Liver (tissue), 8 donors: ENCODE measurements at regions not wholly inside any gene's neighbourhood (a gene's known extent, or its start where the extent isn't known, plus 50 kb on each side); places are given as distances from the start of the nearest gene placed in this dataset.

Experiments used
- DNase-seq: peaks from one replicate; pipeline ENCODE4 v3.0.0-alpha.2; 2017; ENCODE audit warnings: low spot score
- H3K27ac ChIP-seq, 2 donors: one replicate each; pipeline ENCODE4 v1.7.0; 2013; ENCODE audit warnings: inconsistent platforms in 2 of 2, low read length in 2 of 2, control low read depth in 1 of 2, low read depth in 1 of 2, mild to moderate bottlenecking in 1 of 2
- H3K27me3 ChIP-seq, 4 donors: one replicate each; pipeline versions ENCODE4 v1.6.1 to v1.7.0; 2013; ENCODE audit warnings: low read length in 3 of 4, inconsistent platforms in 1 of 4, mild to moderate bottlenecking in 1 of 4, moderate library complexity in 1 of 4; ENCODE audit not compliant: control insufficient read depth in 4 of 4, insufficient read depth in 4 of 4
- H3K36me3 ChIP-seq, 4 donors: one replicate each; pipeline versions ENCODE4 v1.6.1 to v1.7.0; 2013; ENCODE audit warnings: low read length in 3 of 4, mild to moderate bottlenecking in 3 of 4, low read depth in 1 of 4, moderate library complexity in 1 of 4; ENCODE audit not compliant: control insufficient read depth in 4 of 4, insufficient read depth in 3 of 4
- H3K4me1 ChIP-seq, 4 donors: one replicate each; pipeline versions ENCODE4 v1.6.1 to v1.7.0; 2013; ENCODE audit warnings: low read length in 3 of 4, mild to moderate bottlenecking in 3 of 4, moderate library complexity in 1 of 4; ENCODE audit not compliant: control insufficient read depth in 4 of 4, insufficient read depth in 4 of 4
- H3K4me3 ChIP-seq, 3 donors: one replicate each; pipeline versions ENCODE4 v1.6.1 to v1.7.0; 2013; ENCODE audit warnings: low read length in 3 of 3, control low read depth in 1 of 3, low read depth in 1 of 3, mild to moderate bottlenecking in 1 of 3
- H3K9ac ChIP-seq, 2 donors: one replicate each; pipeline ENCODE4 v1.7.0; 2013; ENCODE audit warnings: low read length in 2 of 2, mild to moderate bottlenecking in 2 of 2, moderate library complexity in 2 of 2, control low read depth in 1 of 2, low read depth in 1 of 2
- H3K9me3 ChIP-seq, 4 donors: one replicate each; pipeline versions ENCODE4 v1.6.1 to v1.7.0; 2013; ENCODE audit warnings: low read length in 3 of 4; ENCODE audit not compliant: control insufficient read depth in 4 of 4
- ATF3 ChIP-seq: IDR thresholded peaks from 2 replicates; pipeline ENCODE4 v1.6.1; 2016; ENCODE audit warnings: antibody characterized with exemption
- EGR1 ChIP-seq, 2 donors: IDR thresholded peaks; 2 replicates each; pipeline ENCODE4 v1.6.1; 2016 to 2018; ENCODE audit warnings: antibody characterized with exemption in 2 of 2, low read depth in 2 of 2
- FOXA1 ChIP-seq: IDR thresholded peaks from 2 replicates; pipeline ENCODE4 v1.6.1; 2016; ENCODE audit warnings: antibody characterized with exemption
- FOXA2 ChIP-seq: IDR thresholded peaks from 2 replicates; pipeline ENCODE4 v1.6.1; 2016; ENCODE audit warnings: antibody characterized with exemption
- HNF4A ChIP-seq, 2 donors: conservative IDR thresholded peaks; 2 replicates each; pipeline ENCODE4 v1.6.1; 2016; ENCODE audit warnings: antibody characterized with exemption in 2 of 2, mild to moderate bottlenecking in 2 of 2
- HNF4G ChIP-seq: IDR thresholded peaks from 2 replicates; pipeline ENCODE4 v1.6.1; 2016; ENCODE audit warnings: antibody characterized with exemption
- JUND ChIP-seq, 2 donors: IDR thresholded peaks; 2 replicates each; pipeline ENCODE4 v1.6.1; 2016; ENCODE audit warnings: antibody characterized with exemption in 2 of 2
- MAX ChIP-seq: IDR thresholded peaks from 2 replicates; pipeline ENCODE4 v1.6.1; 2016; ENCODE audit warnings: antibody characterized with exemption
- NR2F2 ChIP-seq: IDR thresholded peaks from 2 replicates; pipeline ENCODE4 v1.6.1; 2016; ENCODE audit warnings: antibody characterized with exemption
- RAD21 ChIP-seq, 2 donors: IDR thresholded peaks; 2 replicates each; pipeline ENCODE4 v1.6.1; 2016; ENCODE audit warnings: antibody characterized with exemption in 2 of 2, mild to moderate bottlenecking in 2 of 2
- RXRA ChIP-seq, 2 donors: IDR thresholded peaks; 2 replicates each; pipeline ENCODE4 v1.6.1; 2017 to 2018; ENCODE audit warnings: antibody characterized with exemption in 2 of 2, mild to moderate bottlenecking in 1 of 2
- SP1 ChIP-seq: IDR thresholded peaks from 2 replicates; pipeline ENCODE4 v1.6.1; 2018; ENCODE audit warnings: antibody characterized with exemption, mild to moderate bottlenecking
- TAF1 ChIP-seq: conservative IDR thresholded peaks from 2 replicates; pipeline ENCODE4 v1.6.1; 2016; ENCODE audit warnings: antibody characterized with exemption, mild to moderate bottlenecking
- YY1 ChIP-seq: IDR thresholded peaks from 2 replicates; pipeline ENCODE4 v1.6.1; 2016; ENCODE audit warnings: antibody characterized with exemption, mild to moderate bottlenecking
- ZBTB33 ChIP-seq: IDR thresholded peaks from 2 replicates; pipeline ENCODE4 v1.6.1; 2016; ENCODE audit warnings: antibody characterized with exemption
- WGBS: extraction: QIAGEN DNeasy Blood & Tissue Kit; methylation state at CpG from one replicate; pipeline ENCODE4 v1.1.7; 2013; 5-methylcytosine and 5-hydroxymethylcytosine counted together
- TF ChIP-seq, protein P1 (sequence below): IDR thresholded peaks from 2 replicates; pipeline ENCODE4 v1.6.1; 2016; ENCODE audit warnings: antibody characterized with exemption, mild to moderate bottlenecking
- TF ChIP-seq, protein P2 (sequence below): fragments of 150-350 bp; IDR thresholded peaks from 2 replicates; pipeline ENCODE4 v1.5.1; 2017; ENCODE audit warnings: improper control_type of control experiment, low read depth, low read length; ENCODE audit not compliant: missing input control
- donor health status: healthy.
- donor health status: healthy.
- donor health status: healthy.
- donor health status: healthy.
- donor health status: healthy.

GRCh38 chr17:12599186-12599920 is 66.3 kb upstream of the MYOCD start:
- H3K36me3 ChIP-seq, result no peaks in the 10 kb centered on the region
- no peak overlapping the region for H3K27ac ChIP-seq
- no peak for TF ChIP-seq EGR1 (IDR thresholded peaks at IDR 0.05; ENCODE audit: low read depth in 2 of 2)
- no peak for TF ChIP-seq NR2F2
- TF ChIP-seq FOXA1, result no peak
- no peak for TF ChIP-seq ATF3
- TF ChIP-seq RXRA (IDR thresholded peaks at IDR 0.05), result no peak
- TF ChIP-seq RAD21 (IDR thresholded peaks at IDR 0.05), result no peak
- no peak for TF ChIP-seq JUND (IDR thresholded peaks at IDR 0.05)
- TF ChIP-seq SP1, result no peak
- TF ChIP-seq HNF4A (conservative IDR thresholded peaks at IDR 0.05), result no peak
- no peak for TF ChIP-seq MAX
- TF ChIP-seq YY1, result no peak
- no peak for TF ChIP-seq FOXA2
- no peak for TF ChIP-seq TAF1
- H3K27me3 ChIP-seq, result no peaks in the 10 kb centered on the region
- no peak overlapping the region for H3K4me3 ChIP-seq
- H3K9me3 ChIP-seq, result no peaks in the 10 kb centered on the region
- no peaks in the 10 kb centered on the region for H3K4me1 ChIP-seq
- WGBS, result 46% methylated on average over 3 of the region's 3 CpGs
- H3K9ac ChIP-seq, result no peak overlapping the region
- DNase-seq, result no peak

- WGBS, result 48% methylated on average over 2 of the region's 2 CpGs
Observed at GRCh38 chr17:12600349-12600748, 65.3 kb upstream of the MYOCD start.

More at GRCh38 chr17:12600349-12600748, 65.3 kb upstream of the MYOCD start:
- H3K27ac ChIP-seq, result no peak overlapping the region
- no peaks in the 10 kb centered on the region for H3K36me3 ChIP-seq
- H3K9ac ChIP-seq, result no peak overlapping the region
- H3K27me3 ChIP-seq, result no peaks in the 10 kb centered on the region
- TF ChIP-seq RXRA (IDR thresholded peaks at IDR 0.05) (no peak), TAF1 (no peak), HNF4A (conservative IDR thresholded peaks at IDR 0.05) (no peak), ZBTB33 (no peak), NR2F2 (no peak), HNF4G (no peak), JUND (IDR thresholded peaks at IDR 0.05) (no peak)
- TF ChIP-seq, protein P1, sequence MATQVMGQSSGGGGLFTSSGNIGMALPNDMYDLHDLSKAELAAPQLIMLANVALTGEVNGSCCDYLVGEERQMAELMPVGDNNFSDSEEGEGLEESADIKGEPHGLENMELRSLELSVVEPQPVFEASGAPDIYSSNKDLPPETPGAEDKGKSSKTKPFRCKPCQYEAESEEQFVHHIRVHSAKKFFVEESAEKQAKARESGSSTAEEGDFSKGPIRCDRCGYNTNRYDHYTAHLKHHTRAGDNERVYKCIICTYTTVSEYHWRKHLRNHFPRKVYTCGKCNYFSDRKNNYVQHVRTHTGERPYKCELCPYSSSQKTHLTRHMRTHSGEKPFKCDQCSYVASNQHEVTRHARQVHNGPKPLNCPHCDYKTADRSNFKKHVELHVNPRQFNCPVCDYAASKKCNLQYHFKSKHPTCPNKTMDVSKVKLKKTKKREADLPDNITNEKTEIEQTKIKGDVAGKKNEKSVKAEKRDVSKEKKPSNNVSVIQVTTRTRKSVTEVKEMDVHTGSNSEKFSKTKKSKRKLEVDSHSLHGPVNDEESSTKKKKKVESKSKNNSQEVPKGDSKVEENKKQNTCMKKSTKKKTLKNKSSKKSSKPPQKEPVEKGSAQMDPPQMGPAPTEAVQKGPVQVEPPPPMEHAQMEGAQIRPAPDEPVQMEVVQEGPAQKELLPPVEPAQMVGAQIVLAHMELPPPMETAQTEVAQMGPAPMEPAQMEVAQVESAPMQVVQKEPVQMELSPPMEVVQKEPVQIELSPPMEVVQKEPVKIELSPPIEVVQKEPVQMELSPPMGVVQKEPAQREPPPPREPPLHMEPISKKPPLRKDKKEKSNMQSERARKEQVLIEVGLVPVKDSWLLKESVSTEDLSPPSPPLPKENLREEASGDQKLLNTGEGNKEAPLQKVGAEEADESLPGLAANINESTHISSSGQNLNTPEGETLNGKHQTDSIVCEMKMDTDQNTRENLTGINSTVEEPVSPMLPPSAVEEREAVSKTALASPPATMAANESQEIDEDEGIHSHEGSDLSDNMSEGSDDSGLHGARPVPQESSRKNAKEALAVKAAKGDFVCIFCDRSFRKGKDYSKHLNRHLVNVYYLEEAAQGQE, result no peak
- TF ChIP-seq, protein P2, sequence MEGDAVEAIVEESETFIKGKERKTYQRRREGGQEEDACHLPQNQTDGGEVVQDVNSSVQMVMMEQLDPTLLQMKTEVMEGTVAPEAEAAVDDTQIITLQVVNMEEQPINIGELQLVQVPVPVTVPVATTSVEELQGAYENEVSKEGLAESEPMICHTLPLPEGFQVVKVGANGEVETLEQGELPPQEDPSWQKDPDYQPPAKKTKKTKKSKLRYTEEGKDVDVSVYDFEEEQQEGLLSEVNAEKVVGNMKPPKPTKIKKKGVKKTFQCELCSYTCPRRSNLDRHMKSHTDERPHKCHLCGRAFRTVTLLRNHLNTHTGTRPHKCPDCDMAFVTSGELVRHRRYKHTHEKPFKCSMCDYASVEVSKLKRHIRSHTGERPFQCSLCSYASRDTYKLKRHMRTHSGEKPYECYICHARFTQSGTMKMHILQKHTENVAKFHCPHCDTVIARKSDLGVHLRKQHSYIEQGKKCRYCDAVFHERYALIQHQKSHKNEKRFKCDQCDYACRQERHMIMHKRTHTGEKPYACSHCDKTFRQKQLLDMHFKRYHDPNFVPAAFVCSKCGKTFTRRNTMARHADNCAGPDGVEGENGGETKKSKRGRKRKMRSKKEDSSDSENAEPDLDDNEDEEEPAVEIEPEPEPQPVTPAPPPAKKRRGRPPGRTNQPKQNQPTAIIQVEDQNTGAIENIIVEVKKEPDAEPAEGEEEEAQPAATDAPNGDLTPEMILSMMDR, result no peak
- H3K4me3 ChIP-seq, result no peak overlapping the region
- DNase-seq, result no peak
- H3K9me3 ChIP-seq, result no peaks in the 10 kb centered on the region
- no peaks in the 10 kb centered on the region for H3K4me1 ChIP-seq
